ENCODE measurements at regions not wholly inside any gene's neighbourhood (a gene's known extent, or its start where the extent isn't known, plus 50 kb on each side); places are given as distances from the start of the nearest gene placed in this dataset.
A peak's percentile ranks its signal among the peaks of the same experiment; 100 is the strongest.

DNA sequence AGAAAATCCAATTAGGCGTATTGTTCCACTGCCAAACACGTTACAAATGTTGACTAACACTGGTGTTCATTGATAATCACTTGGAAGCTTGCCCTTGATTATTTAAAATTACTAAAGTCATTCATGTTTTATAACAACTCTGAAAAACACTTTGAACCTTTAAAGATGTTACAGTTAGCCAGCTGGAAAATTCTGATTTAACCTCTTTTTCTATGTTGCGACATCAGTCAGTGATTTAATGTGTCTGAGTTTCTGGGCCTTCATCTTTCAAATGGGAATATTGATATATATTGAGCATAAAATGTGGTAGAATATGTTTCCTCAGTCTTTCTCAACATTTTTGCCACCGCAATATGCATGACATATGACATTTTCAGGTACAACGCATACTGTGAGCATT lies 274.1 kb upstream of the TENM3 start:
- no peak for DNase-seq

DNA sequence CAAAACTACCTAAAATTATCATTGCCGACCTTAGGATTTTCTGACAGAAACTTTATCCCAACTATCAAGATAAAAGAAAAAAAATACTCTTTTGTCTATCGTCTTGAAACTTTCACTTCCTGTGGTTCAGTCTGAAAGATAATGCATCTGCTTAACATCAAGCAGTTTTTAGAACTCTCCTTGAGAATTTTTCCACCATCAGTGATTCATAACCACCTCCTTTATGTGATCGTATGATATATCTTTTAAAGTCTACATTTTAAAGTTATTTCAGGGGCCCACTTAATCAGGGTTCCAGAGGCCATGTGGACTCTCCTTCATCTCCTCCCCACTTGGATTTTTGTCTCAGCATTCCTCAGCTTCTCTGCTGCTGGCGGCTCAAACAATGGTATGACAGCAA lies 272.8 kb upstream of the TENM3 start:
- no peak for DNase-seq

DNA sequence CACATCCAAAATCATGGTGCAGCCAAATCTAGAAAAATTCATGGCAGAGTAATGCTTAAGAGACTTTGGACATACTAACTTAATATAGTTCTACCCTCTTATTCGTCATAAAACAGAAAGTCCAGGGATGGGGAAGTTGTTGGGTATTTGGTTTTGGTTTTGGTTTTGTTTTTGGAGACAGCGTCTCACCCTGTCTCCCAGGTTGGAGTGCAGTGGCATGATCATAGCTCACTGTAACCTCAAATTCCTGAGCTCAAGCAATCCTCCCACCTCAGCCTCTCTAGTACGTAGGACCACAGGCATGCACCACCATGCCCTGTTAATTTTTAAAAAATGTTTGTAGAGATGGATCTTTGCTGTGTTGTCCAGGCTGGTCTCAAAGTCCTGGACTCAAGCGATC lies 271.8 kb upstream of the TENM3 start:
- no peak for DNase-seq

DNA sequence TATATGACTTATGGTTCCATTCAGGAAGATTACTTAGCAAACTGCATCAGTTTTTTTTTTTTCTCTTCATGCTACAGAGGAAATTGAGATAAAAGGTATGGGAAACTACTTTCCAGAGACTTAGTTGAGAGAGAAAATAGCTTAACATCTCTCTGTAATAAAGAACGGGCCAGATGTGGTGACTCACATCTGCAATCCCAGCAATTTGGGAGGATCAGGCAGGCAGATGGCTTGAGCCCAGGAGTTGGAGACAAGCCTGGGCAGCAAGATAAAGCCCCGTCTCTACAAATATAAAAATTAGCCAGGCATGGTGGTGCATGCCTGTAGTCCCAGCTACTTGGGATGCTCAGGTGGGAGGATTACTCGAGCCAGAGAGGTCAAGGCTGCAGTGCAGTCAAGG lies 271.2 kb upstream of the TENM3 start:
- DNase-seq, result no peak

DNA sequence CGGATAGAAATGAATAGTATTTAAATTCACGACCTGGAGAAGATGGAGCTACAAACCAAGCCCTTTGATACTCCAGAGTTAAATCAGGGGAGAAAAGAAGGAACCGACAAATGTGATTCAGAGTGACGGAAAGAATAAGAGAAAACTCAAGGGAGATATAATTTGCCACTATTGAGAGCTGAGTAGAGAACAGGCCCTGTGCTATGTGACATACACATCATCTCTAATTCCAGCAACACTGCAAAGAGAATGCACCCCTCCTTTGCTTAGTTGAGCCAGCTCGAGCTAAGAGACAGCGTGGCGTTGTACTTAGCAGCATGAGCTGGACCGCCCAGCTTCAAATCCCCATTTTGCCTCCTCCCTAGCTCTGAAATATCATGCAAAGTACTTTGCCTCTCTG lies 266.4 kb upstream of the TENM3 start:
- DNase-seq, result no peak

DNA sequence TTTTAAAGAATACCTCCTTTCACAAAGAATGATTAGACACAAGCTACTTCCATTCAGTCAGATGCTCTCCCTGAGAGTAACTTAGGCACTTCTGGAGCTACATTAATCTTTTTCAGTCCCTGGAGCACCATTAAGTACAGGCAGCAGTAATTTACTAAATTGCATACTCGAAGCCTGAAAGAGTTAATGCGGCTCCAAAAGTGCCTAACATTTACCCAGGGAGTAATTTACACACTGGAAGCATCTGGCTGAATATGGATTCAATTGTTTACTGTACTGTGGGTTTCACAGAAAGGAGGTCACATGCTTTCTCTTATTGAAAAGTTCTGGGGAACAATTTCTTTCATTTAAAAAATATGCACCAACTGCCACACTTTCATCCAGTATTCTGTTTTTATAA lies 260.8 kb upstream of the TENM3 start:
- peak; percentile 11 for DNase-seq

DNA sequence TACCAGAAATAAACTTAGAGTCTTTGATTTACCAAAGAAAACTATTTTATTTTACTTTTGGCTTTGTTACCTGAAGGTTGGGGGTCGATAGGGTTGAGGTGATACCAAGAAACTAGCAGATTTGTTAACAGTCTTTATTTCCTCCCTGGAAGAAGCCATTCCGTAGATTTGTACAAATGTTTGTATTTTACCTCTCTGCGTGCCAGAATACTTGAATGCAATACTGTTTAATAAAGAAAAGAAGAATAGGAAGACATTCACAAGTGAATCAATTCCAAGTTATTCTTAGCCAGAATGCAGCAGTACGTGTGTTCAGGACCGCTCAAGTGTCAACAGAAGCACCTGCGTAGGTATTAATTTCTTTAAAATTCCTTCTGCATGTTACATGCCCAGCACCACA lies 260.3 kb upstream of the TENM3 start:
- peak; percentile 10 for DNase-seq

DNA sequence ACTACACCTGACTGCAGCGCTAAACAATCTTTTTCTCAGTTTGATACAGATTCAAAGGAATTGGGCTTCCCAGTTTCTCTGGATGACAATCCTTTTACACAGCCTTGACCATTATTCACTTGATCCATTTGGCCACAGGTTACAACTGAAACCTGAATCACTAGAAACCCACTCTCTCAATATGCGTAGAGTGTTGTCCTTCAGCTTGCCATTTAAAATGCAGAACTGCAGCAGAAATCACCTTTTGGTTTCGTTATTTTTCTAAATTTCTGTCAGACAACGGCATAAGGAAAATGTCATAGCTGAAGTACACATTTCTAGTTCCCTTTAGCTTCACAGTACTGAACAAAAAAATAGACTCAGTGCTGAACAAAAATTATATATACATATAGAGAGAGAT lies 255.8 kb upstream of the TENM3 start:
- no peak for DNase-seq

DNA sequence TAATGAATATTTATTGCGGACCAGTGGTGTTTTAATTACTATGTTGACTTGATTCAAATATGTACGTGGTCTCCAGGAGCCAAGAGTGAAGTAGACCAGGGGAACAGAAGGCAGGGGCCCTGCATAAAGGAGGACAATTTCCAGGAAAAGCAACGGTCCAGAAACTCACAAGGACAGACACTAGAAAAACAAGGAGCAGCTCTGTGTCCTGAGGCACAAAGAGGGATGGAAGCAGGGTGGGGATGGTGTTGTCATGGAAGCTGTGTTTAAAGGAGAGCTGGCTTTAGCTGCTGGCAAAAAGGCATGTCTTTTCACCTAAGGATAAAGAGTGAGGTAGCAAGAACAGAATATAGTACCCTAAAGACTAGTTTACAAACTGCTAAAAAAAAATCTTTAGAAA lies 254.1 kb upstream of the TENM3 start:
- DNase-seq, result no peak

DNA sequence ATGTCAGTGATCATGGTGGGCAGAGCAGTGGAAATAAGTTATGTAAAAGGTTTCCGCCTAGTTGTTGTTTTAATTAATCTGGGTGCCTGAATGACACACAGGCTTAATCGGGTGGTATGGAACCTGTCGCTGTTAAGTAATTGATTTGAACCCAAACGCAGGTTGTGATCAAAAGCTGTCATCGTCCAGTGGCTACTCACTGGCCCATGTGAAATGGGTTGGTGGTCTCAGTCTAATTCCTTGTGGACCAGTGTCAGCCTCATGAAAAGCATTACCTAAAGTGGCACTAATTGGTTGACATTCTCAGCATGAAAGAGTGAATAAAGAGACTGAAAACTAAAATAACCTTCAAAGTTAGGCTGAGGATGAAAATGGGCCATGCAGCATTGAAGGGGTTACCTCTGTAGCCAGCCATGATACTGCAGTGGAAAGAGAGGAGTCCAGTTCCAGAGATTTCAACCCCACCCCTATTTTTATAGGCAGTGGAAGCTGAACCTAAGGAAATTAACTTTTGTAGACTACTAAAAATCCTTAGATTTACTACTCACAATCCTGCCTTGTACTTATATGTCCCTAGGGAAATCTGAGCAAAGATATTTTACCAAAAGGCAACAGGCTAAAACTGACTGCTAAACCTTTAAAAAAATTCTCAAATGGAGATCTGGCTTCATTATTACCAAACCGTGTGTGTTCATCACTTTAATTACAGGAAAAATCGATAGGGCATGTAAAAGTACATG lies 251.7 kb upstream of the TENM3 start:
- DNase-seq, result no peak

DNA sequence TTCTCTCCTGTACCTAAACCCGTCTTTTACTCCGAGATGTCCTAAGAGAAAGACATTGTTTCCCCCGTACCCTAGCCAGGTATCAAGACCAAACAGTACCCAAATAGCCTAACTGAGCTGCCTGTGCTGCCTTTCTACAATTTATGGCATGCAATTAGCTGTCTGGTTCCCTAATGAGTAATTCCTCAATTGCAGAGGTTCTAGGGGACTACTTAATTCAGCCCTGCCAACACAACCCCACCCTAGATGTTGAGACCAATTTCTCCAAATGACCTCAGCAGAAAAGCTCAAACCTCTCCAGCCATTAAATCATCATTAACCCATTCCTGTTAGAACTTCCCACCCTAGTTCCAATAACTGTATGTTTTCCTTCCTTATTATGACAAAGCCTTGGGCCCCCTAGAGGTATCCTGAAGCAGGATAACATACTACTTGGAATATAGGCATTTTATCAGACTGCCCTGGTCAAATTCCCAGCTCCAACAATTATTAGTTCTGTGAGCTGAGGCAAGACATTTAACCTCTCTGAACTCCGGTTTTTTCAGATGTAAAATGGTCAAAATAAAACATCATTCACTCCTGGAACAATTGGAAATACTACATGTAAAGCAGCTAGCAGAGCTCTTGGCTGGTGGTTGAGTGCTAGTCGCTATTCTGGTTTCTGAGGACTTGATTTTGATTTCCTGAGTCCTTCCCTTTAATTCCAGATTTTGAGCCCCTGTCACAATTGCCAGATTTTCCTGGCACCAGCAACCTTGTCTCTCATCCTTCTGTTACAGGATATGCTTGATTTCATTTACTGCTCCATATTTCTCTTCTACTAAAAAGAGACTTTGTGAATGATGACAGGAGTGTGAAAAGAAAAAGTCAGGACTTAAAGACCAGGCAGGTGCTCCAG lies 244.6 kb upstream of the TENM3 start:
- no peak for DNase-seq

DNA sequence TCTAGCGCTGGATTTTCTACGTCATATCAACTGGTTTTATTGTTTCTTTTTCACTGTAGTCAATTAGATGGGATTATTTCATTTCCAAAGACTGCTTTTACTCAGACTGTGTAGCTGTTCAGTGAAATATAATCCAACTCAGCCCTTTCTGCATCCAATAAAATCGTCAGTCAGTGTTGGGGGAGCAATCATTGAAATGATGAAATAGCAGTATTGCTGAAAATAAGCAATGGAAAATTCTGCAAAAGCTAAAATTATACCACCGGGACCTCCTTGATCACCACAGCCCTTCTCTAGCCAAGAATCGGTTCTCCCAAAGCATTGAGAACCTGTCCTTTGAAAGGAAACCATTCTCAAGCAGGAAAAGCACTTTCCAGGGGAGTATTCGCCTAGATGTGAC lies 243.1 kb upstream of the TENM3 start:
- no peak for DNase-seq

DNA sequence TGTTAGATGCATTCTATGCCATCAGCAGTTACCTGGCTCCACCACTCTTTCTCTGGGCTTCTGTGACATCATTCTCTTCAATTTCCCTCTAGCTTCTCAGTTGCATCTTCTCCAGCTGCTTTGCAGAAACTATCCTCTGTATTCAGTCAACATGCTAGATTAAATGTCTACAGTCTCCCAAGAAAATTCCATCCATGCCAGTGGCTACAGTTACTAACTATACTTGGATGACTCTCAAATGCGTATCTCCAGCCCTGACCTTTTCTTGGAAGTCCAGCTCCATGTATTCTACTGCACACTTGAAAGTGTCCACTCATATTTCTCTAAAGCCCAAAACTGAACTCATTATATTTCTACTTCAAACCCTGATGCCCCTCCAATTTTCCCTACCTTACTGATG lies 232.3 kb upstream of the TENM3 start:
- DNase-seq, result no peak

DNA sequence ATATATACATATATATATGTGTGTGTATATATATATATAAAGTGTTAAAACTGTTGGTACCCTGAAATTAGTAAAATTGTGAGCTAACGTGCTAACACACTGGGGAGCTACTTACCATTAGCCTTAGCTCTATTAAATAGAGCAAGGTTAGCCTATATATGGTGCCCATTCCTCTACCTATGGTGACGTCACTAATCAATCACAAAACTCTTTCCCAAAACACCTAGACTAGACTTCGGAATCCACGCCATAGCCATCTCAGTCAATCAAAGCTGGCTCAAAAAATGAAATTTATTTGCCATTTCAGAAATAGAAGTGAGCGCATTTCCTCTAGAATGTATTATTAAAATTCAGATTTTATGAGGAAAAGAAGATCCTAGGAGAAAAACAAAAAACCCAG lies 229.0 kb upstream of the TENM3 start:
- no peak for DNase-seq

DNA sequence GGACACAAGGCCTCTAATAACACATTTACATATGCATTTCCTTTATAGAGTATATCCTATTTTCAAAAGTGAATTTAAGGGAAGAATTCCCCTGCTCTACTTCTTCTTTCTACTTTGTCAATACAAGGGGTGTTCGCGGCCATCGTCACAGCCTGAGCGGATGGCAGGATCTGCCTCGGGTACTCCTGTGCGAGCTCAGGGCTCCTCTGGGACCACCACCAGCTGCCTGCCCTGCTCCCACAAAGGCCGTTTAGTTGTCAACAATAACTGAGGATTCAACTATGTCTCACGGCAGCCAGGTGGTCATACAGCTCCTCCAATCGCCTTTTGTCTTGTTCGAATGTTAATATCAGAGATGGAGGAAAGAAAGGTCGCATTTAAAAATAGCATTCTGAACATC lies 228.2 kb upstream of the TENM3 start:
- DNase-seq, result peak; percentile 39

DNA sequence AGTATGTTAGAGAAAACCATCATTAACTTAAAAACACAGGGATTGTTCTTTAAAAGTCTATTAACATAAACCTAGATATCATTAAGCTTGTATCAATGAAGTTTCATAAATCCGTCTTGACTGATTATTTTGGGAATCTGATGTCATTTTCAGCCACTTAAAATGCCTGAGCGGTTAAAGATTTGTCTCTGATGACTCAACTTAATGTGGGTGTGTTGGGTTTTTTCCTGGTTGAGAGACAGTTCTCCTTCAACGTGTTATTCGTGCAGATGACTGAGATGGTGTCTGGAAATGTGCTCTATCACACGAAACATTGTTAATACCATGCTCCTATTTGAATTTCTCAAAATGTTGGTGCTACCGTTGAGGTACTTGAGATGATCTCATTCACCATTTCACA lies 227.3 kb upstream of the TENM3 start:
- no peak for DNase-seq

DNA sequence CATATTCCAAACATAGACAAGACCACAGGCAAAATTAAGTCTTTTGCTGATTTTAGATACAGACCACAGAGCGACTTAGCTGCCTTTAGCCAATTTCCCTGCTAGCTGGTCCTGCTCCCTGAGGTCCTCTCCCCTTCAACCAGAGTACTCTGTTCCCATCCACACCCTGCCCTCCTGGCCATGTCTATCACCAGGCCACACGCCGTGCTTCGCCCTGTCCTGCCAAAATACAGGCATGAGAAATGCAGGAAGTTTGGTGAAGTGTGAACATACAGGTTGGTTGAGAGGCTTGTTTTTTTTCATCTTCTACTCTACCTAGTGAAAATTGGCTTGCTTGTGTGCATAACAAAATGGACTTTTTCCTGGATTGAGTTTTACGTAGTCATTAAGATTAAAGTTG lies 226.2 kb upstream of the TENM3 start:
- DNase-seq, result no peak

DNA sequence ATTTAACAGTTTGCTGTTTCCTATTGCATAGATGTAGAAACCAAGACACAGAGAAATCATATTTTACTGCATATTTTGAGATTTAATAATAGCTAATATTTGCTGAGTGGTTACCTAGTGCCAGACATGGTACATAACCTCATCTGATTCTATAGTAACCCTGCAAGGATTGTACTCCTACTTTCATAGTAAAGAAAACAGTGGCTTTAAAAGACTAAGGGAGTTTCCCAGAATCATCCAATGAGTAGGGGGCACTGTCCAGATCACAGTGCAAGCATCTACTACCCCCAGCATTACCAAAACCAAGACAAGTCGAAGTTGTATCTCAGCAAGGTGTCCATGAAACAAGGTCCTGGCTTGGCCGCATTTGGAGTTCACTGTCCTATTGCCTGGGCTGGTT lies 224.5 kb upstream of the TENM3 start:
- no peak for DNase-seq

DNA sequence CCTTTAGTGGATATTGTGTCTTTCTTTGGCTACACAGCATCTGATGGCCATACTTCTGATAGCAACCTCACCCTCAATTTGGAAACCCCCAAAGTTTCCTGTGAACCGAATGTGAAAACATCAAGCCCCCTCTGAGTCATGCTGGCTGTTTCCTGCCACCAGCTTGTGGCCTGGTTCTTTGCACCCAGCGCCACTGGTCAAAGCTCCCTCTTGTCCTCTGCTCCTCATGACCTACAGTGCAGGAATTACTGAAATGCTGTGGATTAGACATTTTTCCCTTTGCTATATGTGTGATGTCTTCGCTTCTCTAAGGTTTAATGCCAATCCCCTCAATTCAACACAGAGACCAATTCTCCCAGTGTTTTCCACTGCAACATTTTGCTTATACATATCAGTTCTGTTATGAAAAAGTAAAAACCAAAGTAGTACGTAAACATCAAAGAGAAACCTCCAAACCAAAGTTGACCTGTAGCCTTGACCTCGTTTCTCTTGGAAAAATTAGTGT lies 224.0 kb upstream of the TENM3 start:
- no peak for DNase-seq

DNA sequence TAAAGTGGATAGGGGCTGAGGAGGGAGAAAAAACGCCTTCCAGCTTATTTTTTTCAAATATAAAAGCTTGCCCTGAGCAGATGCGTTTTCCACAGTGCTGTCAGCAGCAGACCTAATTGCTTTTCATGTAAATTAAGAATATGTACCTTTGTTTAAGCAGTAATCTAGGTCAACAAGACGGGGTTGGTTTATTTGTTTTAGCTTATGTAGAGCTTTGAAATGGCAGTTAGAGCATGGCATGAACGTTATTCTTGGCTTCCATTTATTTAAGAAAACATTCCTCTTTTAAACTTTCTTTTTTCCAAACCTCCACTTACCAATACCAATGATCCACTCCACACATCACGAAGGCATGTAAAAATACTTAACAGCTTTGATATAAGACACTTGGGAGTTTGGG lies 220.3 kb upstream of the TENM3 start:
- no peak for DNase-seq

DNA sequence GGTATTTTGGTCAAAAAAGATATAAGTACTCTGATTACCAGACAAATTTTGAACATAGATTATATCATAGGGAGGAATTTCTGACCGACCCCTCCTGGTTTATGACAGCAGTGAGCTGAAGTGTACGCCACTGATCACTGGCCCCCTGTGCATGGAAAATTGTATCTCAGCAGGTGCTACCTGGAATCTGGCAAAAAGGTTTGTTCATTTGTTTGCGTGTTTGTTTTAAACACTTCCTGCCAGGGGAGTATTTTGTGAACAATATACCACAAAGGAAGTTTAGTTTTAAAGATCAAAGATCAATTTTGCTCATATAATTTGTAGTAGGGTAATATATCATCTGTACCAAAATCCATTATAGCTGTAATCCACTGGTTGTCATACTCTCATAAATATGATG lies 219.7 kb upstream of the TENM3 start:
- DNase-seq, result no peak

DNA sequence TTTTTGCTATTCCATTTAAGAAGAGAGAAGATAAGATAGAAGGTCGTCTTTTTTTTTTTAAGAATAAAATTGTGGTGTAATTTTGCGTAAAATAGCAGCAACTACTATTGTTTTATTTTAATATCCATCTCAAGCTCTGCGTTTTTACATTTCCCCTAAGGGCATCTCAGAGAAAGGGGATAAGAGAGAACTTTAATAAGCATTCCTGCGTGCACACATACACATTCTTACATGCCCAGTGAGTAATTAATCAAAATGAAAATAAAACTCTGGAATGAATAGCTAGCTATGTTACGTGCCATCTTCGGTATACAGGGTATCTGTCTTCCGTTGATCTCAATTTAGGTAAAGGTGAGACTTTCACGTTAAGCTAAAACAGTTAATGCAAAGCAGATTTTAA lies 200.3 kb upstream of the TENM3 start:
- no peak for DNase-seq

DNA sequence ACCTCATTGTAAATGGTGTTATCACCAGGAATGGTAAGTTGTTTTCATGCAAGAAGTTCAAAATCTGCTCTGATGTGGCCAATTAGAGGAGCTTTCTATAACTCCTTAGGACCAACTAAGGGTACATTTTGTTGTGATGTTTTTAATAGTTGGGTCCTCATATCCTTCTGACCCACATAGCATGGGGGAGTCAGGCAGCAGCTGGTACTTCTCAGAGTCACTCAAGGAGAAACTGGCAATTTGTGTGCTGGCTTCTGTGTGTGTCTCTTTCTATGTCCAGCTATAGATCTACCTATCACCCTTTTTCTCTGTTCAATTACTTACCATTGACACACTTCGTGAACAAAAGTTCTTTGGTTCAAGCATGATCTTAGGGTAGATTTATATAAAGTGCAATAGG lies 194.3 kb upstream of the TENM3 start:
- no peak for DNase-seq

DNA sequence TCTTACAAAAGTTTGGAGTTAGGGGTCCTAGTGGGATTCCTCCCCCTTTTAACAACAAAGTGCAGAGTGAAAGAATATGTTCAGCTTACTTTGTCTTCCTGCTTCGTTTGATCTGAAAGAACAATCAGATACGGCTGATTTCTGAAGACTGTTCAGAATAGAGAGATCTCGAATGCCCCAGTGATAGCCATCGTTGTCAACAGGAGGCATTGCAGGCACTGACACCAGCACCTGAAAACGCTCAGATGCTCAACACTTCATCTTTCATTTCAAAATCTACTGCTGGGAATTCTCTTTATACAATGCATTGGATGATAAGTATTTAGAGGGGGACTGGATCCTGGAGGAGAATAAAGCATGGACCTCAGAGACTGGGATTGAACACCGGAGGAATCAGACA lies 186.3 kb upstream of the TENM3 start:
- DNase-seq, result no peak
